ENCODE measurements at regions not wholly inside any gene's neighbourhood (a gene's known extent, or its start where the extent isn't known, plus 50 kb on each side); places are given as distances from the start of the nearest gene placed in this dataset.

GRCh38 chr17:52517176-52517575 is 358.7 kb upstream of the CA10 start:
- TF ChIP-seq CTCF (conservative IDR thresholded peaks at IDR 0.05; ENCODE audit: low read depth, low read length), result no peak
- H3K4me3 ChIP-seq (ENCODE audit: low read depth, low read length), result no peak overlapping the region
- DNase-seq (ENCODE audit: low read depth), result no peak

GRCh38 chr17:52515927-52516326 is 357.4 kb upstream of the CA10 start:
- no peak for TF ChIP-seq CTCF (conservative IDR thresholded peaks at IDR 0.05; ENCODE audit: low read depth, low read length)
- no peak overlapping the region for H3K4me3 ChIP-seq (ENCODE audit: low read depth, low read length)
- no peak for DNase-seq (ENCODE audit: low read depth)

GRCh38 chr17:52505601-52506000 is 347.1 kb upstream of the CA10 start:
- no peak for TF ChIP-seq CTCF (conservative IDR thresholded peaks at IDR 0.05; ENCODE audit: low read depth, low read length)
- H3K4me3 ChIP-seq (ENCODE audit: low read depth, low read length), result no peak overlapping the region
- DNase-seq (ENCODE audit: low read depth), result no peak

GRCh38 chr17:52504081-52504480 is 345.6 kb upstream of the CA10 start:
- DNase-seq (ENCODE audit: low read depth), result no peak
- no peak for TF ChIP-seq CTCF (conservative IDR thresholded peaks at IDR 0.05; ENCODE audit: low read depth, low read length)
- no peak overlapping the region for H3K4me3 ChIP-seq (ENCODE audit: low read depth, low read length)

- no peak overlapping the region for H3K4me3 ChIP-seq (ENCODE audit: low read depth, low read length)
These were observed 337.1 kb upstream of the CA10 start for GRCh38 chr17:52495646-52496045.

GRCh38 chr17:52482271-52482670 is 323.8 kb upstream of the CA10 start:
- H3K4me3 ChIP-seq (ENCODE audit: low read depth, low read length), result no peak overlapping the region

More at GRCh38 chr17:52495646-52496045, 337.1 kb upstream of the CA10 start:
- DNase-seq (ENCODE audit: low read depth), result no peak
- no peak for TF ChIP-seq CTCF (conservative IDR thresholded peaks at IDR 0.05; ENCODE audit: low read depth, low read length)

More at GRCh38 chr17:52482271-52482670, 323.8 kb upstream of the CA10 start:
- TF ChIP-seq CTCF (conservative IDR thresholded peaks at IDR 0.05; ENCODE audit: low read depth, low read length), result no peak
- no peak for DNase-seq (ENCODE audit: low read depth)
